HepG2 (cell line): ENCODE measurements at regions not wholly inside any gene's neighbourhood (a gene's known extent, or its start where the extent isn't known, plus 50 kb on each side); places are given as distances from the start of the nearest gene placed in this dataset.

ENCODE experiments used
- HOMEZ ChIP-seq: IDR thresholded peaks from 2 replicates; pipeline ENCODE4 v1.6.1; 2016; ENCODE audit warnings: low read depth
- KAT2B ChIP-seq: fragments of 150-350 bp; IDR thresholded peaks from 2 replicates; pipeline ENCODE4 v1.6.1; 2014; ENCODE audit warnings: low read depth, low read length, borderline replicate concordance
- MBNL3 ChIP-seq: fragments of 250-450 bp; sonication (Bioruptor Pico); conservative IDR thresholded peaks from 2 replicates; pipeline ENCODE4 v1.8.0; 2022; ENCODE audit warnings: mild to moderate bottlenecking, inconsistent platforms
- MLX ChIP-seq: IDR thresholded peaks from 2 replicates; pipeline ENCODE4 v1.6.1; 2016
- MLXIP ChIP-seq: sonication (generic); formaldehyde crosslinking; IDR thresholded peaks from 2 replicates; pipeline ENCODE4 v1.9.0; 2021; ENCODE audit warnings: missing genetic modification reagents, borderline replicate concordance
- PREB ChIP-seq: sonication (generic); formaldehyde crosslinking; IDR thresholded peaks from 2 replicates; pipeline ENCODE4 v1.4.0; 2020; ENCODE audit warnings: missing genetic modification reagents
- SALL1 ChIP-seq: sonication (generic); formaldehyde crosslinking; IDR thresholded peaks from 2 replicates; pipeline ENCODE4 v1.8.0; 2022; ENCODE audit warnings: mild to moderate bottlenecking, missing genetic modification reagents
- SIX1 ChIP-seq: sonication (generic); formaldehyde crosslinking; IDR thresholded peaks from 2 replicates; pipeline ENCODE4 v1.4.0; 2020; ENCODE audit warnings: missing genetic modification reagents, borderline replicate concordance
- SOX6 ChIP-seq, 2 experiments: fragments of 450-650 bp in 1 of 2; sonication (generic) in 1 of 2; formaldehyde crosslinking in 1 of 2; IDR thresholded peaks; 2 replicates each; pipeline versions ENCODE4 v1.4.0 to v1.6.1; 2017 to 2020; ENCODE audit warnings: antibody characterized with exemption in 1 of 2, mild to moderate bottlenecking in 1 of 2, missing genetic modification reagents in 1 of 2
- ZBTB34 ChIP-seq: sonication (generic); formaldehyde crosslinking; IDR thresholded peaks from 2 replicates; pipeline ENCODE4 v1.8.0; 2022; ENCODE audit warnings: mild to moderate bottlenecking, missing genetic modification reagents
- ZNF512B ChIP-seq: sonication (generic); formaldehyde crosslinking; IDR thresholded peaks from 2 replicates; pipeline ENCODE4 v1.5.1; 2020; ENCODE audit warnings: missing genetic modification reagents, mild to moderate bottlenecking, borderline replicate concordance
- ZNF772 ChIP-seq: sonication (generic); formaldehyde crosslinking; IDR thresholded peaks from 2 replicates; pipeline ENCODE4 v1.5.0; 2020; ENCODE audit warnings: mild to moderate bottlenecking, missing genetic modification reagents
- ZNF883 ChIP-seq: sonication (generic); formaldehyde crosslinking; IDR thresholded peaks from 2 replicates; pipeline ENCODE4 v1.5.1; 2020; ENCODE audit warnings: mild to moderate bottlenecking, missing genetic modification reagents; ENCODE audit errors: not compliant biosample characterization
- ZUFSP ChIP-seq: sonication (generic); formaldehyde crosslinking; IDR thresholded peaks from 2 replicates; pipeline ENCODE4 v1.9.0; 2021; ENCODE audit warnings: missing genetic modification reagents, mild to moderate bottlenecking, borderline replicate concordance

GRCh38 chr2:61660511-61661388 is 122.6 kb upstream of the XPO1 start (continued):
- TF ChIP-seq PREB (CRISPR knock-in tag) (no peak), SALL1 (CRISPR knock-in tag) (peak; percentile 58; the same call in 1 of the 2 replicates), ZNF512B (CRISPR knock-in tag) (no peak), MLX (CRISPR knock-in tag) (no peak), ZUFSP (CRISPR knock-in tag) (no peak), HOMEZ (CRISPR knock-in tag) (0 out of 2 replicates have a peak, but pooled peaks have one; percentile 13), ZNF772 (CRISPR knock-in tag) (no peak), SIX1 (CRISPR knock-in tag) (no peak), ZNF883 (CRISPR knock-in tag) (no peak), SOX6 (IDR thresholded peaks at IDR 0.05) (no peak), SOX6 (CRISPR knock-in tag; IDR thresholded peaks at IDR 0.05) (peak; percentile 66), MLXIP (CRISPR knock-in tag) (no peak), MBNL3 (CRISPR knock-in tag) (no peak), ZBTB34 (CRISPR knock-in tag) (peak; percentile 84), KAT2B (no peak)
